Keratinocyte (primary cell): ENCODE measurements at regions not wholly inside any gene's neighbourhood (a gene's known extent, or its start where the extent isn't known, plus 50 kb on each side); places are given as distances from the start of the nearest gene placed in this dataset.

Source experiments
- DNase-seq: peaks from one replicate; pipeline ENCODE4 v3.0.0-alpha.2; 2011; ENCODE audit warnings: low read depth, missing footprints, low spot score
- FAIRE-seq: peaks from 2 replicates; lab custom pipeline; 2011; peaks lifted over from hg19 to GRCh38; lab: Jason Lieb, UNC
- H2AFZ ChIP-seq: 2 replicates; pipeline ENCODE4 v1.6.0; 2012; ENCODE audit warnings: low read length, control low read depth, inconsistent platforms; ENCODE audit not compliant: control insufficient read depth
- H3K27ac ChIP-seq: 2 replicates; pipeline ENCODE4 v1.5.1; 2011; ENCODE audit warnings: low read length; ENCODE audit not compliant: control insufficient read depth, insufficient read depth
- H3K27me3 ChIP-seq: 3 replicates; pipeline ENCODE4 v1.6.0; 2011; ENCODE audit warnings: low read length; ENCODE audit not compliant: control insufficient read depth, insufficient read depth; ENCODE audit errors: extremely low read depth
- H3K36me3 ChIP-seq, 2 experiments: 2 replicates in 1 of 2; 3 replicates in 1 of 2; pipeline ENCODE4 v1.5.1; 2011; ENCODE audit warnings: low read length in 2 of 2, mild to moderate bottlenecking in 1 of 2; ENCODE audit not compliant: control insufficient read depth in 2 of 2, insufficient read depth in 2 of 2; ENCODE audit errors: extremely low read depth in 1 of 2
- H3K4me1 ChIP-seq: 3 replicates; pipeline ENCODE4 v1.5.1; 2011; ENCODE audit warnings: low read length; ENCODE audit not compliant: control insufficient read depth, insufficient read depth; ENCODE audit errors: extremely low read depth
- H3K4me2 ChIP-seq: 3 replicates; pipeline ENCODE4 v1.6.0; 2011; ENCODE audit warnings: low read depth, low read length; ENCODE audit not compliant: control insufficient read depth, insufficient read depth; ENCODE audit errors: extremely low read depth
- H3K4me3 ChIP-seq, 3 experiments: fragments of 200-600 bp in 1 of 3; sonication (generic) in 1 of 3; 2 replicates in 2 of 3; 3 replicates in 1 of 3; pipeline ENCODE4 v1.5.1; 2011 to 2016; ENCODE audit warnings: low read length in 3 of 3, mild to moderate bottlenecking in 3 of 3, control low read depth in 2 of 3, inconsistent platforms in 1 of 3, low read depth in 1 of 3, mixed read lengths in 1 of 3, mixed run types in 1 of 3, moderate library complexity in 1 of 3; ENCODE audit not compliant: control insufficient read depth in 2 of 3, insufficient read depth in 2 of 3; ENCODE audit errors: extremely low read depth in 1 of 3
- H3K79me2 ChIP-seq: 2 replicates; pipeline ENCODE4 v1.6.0; 2012; ENCODE audit warnings: low read length; ENCODE audit not compliant: control insufficient read depth, insufficient read depth
- H3K9ac ChIP-seq: 3 replicates; pipeline ENCODE4 v1.6.0; 2011; ENCODE audit warnings: low read length; ENCODE audit not compliant: control insufficient read depth, insufficient read depth; ENCODE audit errors: extremely low read depth
- H3K9me1 ChIP-seq: 3 replicates; pipeline ENCODE4 v1.6.0; 2011; ENCODE audit warnings: low read length; ENCODE audit not compliant: control insufficient read depth, insufficient read depth; ENCODE audit errors: extremely low read depth
- H3K9me3 ChIP-seq: 2 replicates; pipeline ENCODE4 v1.5.1; 2012; ENCODE audit warnings: low read depth, low read length; ENCODE audit not compliant: control insufficient read depth
- H4K20me1 ChIP-seq: 3 replicates; pipeline ENCODE4 v1.6.0; 2011; ENCODE audit warnings: low read length; ENCODE audit not compliant: control insufficient read depth, insufficient read depth; ENCODE audit errors: extremely low read depth
- CTCF ChIP-seq, 3 experiments: IDR thresholded peaks in 1 of 3; conservative IDR thresholded peaks in 1 of 3; optimal IDR thresholded peaks in 1 of 3; 2 replicates in 2 of 3; 3 replicates in 1 of 3; pipeline versions ENCODE3 to v1.5.1; 2011; ENCODE audit warnings: low read length in 3 of 3, mild to moderate bottlenecking in 3 of 3, moderate library complexity in 2 of 3, control low read depth in 1 of 3, inconsistent platforms in 1 of 3; ENCODE audit not compliant: insufficient read depth in 2 of 3; ENCODE audit errors: extremely low read depth in 1 of 3
- EZH2 ChIP-seq: IDR thresholded peaks from one replicate; pipeline ENCODE4 v1.6.1; 2012; ENCODE audit warnings: inconsistent platforms, mild to moderate bottlenecking, low read length, moderate library complexity
- dilution Hi-C: fragments of 300-500 bp; cut with MboI; formaldehyde crosslinking; loops from one replicate; pipeline ENCODE4 v1.7.0; 2020; ENCODE audit warnings: low sequenced_read_pairs; ENCODE audit not compliant: extremely low pct_ligation_motif_present

GRCh38 chr14:97582022-97582421, 784.8 kb downstream of the VRK1 start:
- Histone ChIP-seq H4K20me1 (no peaks in the 10 kb centered on the region), H3K9ac (no peak overlapping the region), H2AFZ (no peak overlapping the region), H3K27ac (no peak overlapping the region), H3K4me1 (no peaks in the 10 kb centered on the region), H3K9me3 (no peaks in the 10 kb centered on the region), H3K79me2 (no peaks in the 10 kb centered on the region), H3K4me3 (no peak overlapping the region), H3K27me3 (no peaks in the 10 kb centered on the region), H3K9me1 (no peaks in the 10 kb centered on the region), H3K4me2 (no peak overlapping the region), H3K36me3 (no peaks in the 10 kb centered on the region)
- TF ChIP-seq CTCF (optimal IDR thresholded peaks at IDR 0.05 in 1 of 3, IDR thresholded peaks at IDR 0.05 in 1 of 3, conservative IDR thresholded peaks at IDR 0.05 in 1 of 3; ENCODE audit: extremely low read depth in 1 of 3, insufficient read depth in 2 of 3, low read length in 3 of 3) (no peak), EZH2 (no peak)
- no peak for DNase-seq
- dilution Hi-C loops, result no loop called here
- FAIRE-seq, result no peak

- H3K4me3 ChIP-seq, result no peak overlapping the region
- H4K20me1 ChIP-seq, result no peaks in the 10 kb centered on the region
- dilution Hi-C loops, result no loop called here
- no peaks in the 10 kb centered on the region for H3K36me3 ChIP-seq
- H3K9me1 ChIP-seq, result no peaks in the 10 kb centered on the region
- H3K9ac ChIP-seq, result no peak overlapping the region
- no peaks in the 10 kb centered on the region for H3K9me3 ChIP-seq
- FAIRE-seq, result no peak
- no peaks in the 10 kb centered on the region for H3K4me1 ChIP-seq
- no peak overlapping the region for H2AFZ ChIP-seq
- no peaks in the 10 kb centered on the region for H3K27me3 ChIP-seq
- peak; percentile 21 to 58 (median 48) for TF ChIP-seq CTCF (optimal IDR thresholded peaks at IDR 0.05 in 1 of 3, IDR thresholded peaks at IDR 0.05 in 1 of 3, conservative IDR thresholded peaks at IDR 0.05 in 1 of 3; ENCODE audit: extremely low read depth in 1 of 3, insufficient read depth in 2 of 3, low read length in 3 of 3)
- no peak for TF ChIP-seq EZH2
- DNase-seq, result no peak
- H3K4me2 ChIP-seq, result no peak overlapping the region
- H3K79me2 ChIP-seq, result no peaks in the 10 kb centered on the region
- no peak overlapping the region for H3K27ac ChIP-seq
Observed at GRCh38 chr14:97584528-97584927, 787.3 kb downstream of the VRK1 start.
